ENCODE measurements at regions not wholly inside any gene's neighbourhood (a gene's known extent, or its start where the extent isn't known, plus 50 kb on each side); places are given as distances from the start of the nearest gene placed in this dataset.

DNA sequence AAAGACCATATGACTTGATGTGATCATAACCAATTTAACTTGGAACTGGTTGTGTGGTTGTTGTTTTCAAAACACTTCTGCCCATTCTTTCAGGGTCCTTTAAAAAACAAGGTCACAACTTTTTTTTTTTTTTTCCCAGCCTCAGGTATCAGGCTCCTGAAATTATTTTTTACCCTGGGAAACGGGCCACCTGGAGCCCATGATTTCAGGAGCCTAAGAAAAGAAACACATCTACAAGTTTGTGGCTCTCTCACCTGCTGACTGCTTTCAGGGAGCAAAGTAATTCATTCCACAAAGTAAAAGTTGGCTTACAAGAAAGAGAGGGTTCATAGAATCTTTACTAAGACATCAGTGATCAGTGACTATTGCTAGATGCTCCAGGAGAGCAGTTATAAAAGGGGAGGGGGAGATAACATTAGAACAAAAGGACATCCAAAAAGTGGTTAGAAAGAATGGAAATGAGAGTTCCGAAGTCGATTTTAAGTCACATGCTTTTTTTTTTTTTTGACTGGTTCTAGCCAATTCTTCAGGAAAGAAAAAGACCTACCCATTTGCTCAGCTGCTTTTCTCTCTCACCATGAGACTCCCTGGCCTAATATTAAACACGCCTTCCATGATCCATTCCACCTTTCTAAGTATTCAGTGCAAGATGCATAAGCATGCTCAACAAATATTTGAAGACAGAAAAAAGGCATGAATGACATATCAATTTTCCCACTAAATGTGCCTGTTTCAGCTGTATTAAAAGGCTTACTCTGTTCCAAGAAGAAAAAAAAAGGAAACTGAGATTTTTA, 267.3 kb downstream of the LRATD1 start:
- no peak overlapping the region for H2AFZ ChIP-seq (ENCODE audit: low read depth, low read length)
- in situ Hi-C loops (cut with MboI) (loop anchor here (25.0 kb wide), 1 partner anchor 687 kb away; the partner anchor contains the start of gene DDX1), intact Hi-C loops (cut with micrococcal nuclease) (loop anchor here (5.0 kb wide), 1 partner anchor 687 kb away; no protein-coding TSS in a partner anchor)
- no peaks in the 10 kb centered on the region for H3K9me1 ChIP-seq (ENCODE audit: control insufficient read depth, insufficient read depth, low read length)
- POLR2A ChIA-PET: no interaction called here
- H3K9me3 ChIP-seq (replicated peaks; ENCODE audit: control insufficient read depth, insufficient read depth, low read depth, low read length): no peaks in the 10 kb centered on the region
- no peak overlapping the region for H3K9ac ChIP-seq (ENCODE audit: insufficient read depth in 1 of 2, low read depth in 2 of 2, low read length in 2 of 2)
- no peaks in the 10 kb centered on the region for H3K27me3 ChIP-seq (ENCODE audit: control insufficient read depth in 2 of 2, insufficient read depth in 2 of 2, low read length in 2 of 2)
- CTCF ChIA-PET (ENCODE audit: low intra/inter-chr PET ratio): no interaction called here
- no peaks in the 10 kb centered on the region for H3K36me3 ChIP-seq (ENCODE audit: control insufficient read depth, insufficient read depth, low read length)
- no peaks in the 10 kb centered on the region for H3K79me2 ChIP-seq (ENCODE audit: control insufficient read depth, insufficient read depth, low read length)
- H3K27ac ChIP-seq (ENCODE audit: extremely low read depth, low read depth, low read length): no peak overlapping the region
- no peak overlapping the region for H3K4me3 ChIP-seq
- WGBS (ENCODE audit: insufficient coverage, low coverage, missing lambda C conversion rate): 0% methylated on average over 4 of the region's 4 CpGs
- BruUV-seq (replicated peaks): no TSS peak
- H3K4me2 ChIP-seq (ENCODE audit: insufficient read depth, low read length): no peak overlapping the region
- H3K4me1 ChIP-seq (replicated peaks in 1 of 2; ENCODE audit: control insufficient read depth in 2 of 2, insufficient read depth in 2 of 2, low read length in 2 of 2): no peaks in the 10 kb centered on the region
- no peak for FAIRE-seq
- DNase-seq (ENCODE audit: extremely low read depth in 1 of 4, low spot score in 3 of 4): no peak
- H4K20me1 ChIP-seq (replicated peaks; ENCODE audit: control insufficient read depth, insufficient read depth, low read length): no peaks in the 10 kb centered on the region
- TF ChIP-seq RNF219 (CRISPR knock-in tag; IDR thresholded peaks at IDR 0.05): no peak
- no peak for TF ChIP-seq HCFC1 (IDR thresholded peaks at IDR 0.05; ENCODE audit: low read depth, low read length)
- TF ChIP-seq ZNF239 (CRISPR knock-in tag; IDR thresholded peaks at IDR 0.05): no peak
- no peak for TF ChIP-seq PURB (CRISPR knock-in tag; IDR thresholded peaks at IDR 0.05; ENCODE audit: low read depth)
- no peak for ATAC-seq

All from K562 (cell line).